PC-9 (cell line): ENCODE measurements at regions not wholly inside any gene's neighbourhood (a gene's known extent, or its start where the extent isn't known, plus 50 kb on each side); places are given as distances from the start of the nearest gene placed in this dataset.

ENCODE experiments used
- CTCF ChIP-seq: fragments of 200-600 bp; sonication (generic); conservative IDR thresholded peaks from 2 replicates; pipeline ENCODE4 v1.6.1; 2017; ENCODE audit warnings: mixed run types, antibody characterized with exemption, mild to moderate bottlenecking, moderate library complexity
- EZH2 ChIP-seq: fragments of 200-600 bp; sonication (generic); IDR thresholded peaks from 2 replicates; pipeline ENCODE4 v1.8.0; 2017; ENCODE audit warnings: antibody characterized with exemption, low read depth

GRCh38 chr10:2589196-2589595 is 478.2 kb upstream of the PFKP start:
- TF ChIP-seq CTCF (no peak), EZH2 (no peak)
